K562 (cell line): ENCODE measurements at regions not wholly inside any gene's neighbourhood (a gene's known extent, or its start where the extent isn't known, plus 50 kb on each side); places are given as distances from the start of the nearest gene placed in this dataset.

Source experiments
- ATAC-seq: fragments of 200-7000 bp; cut with Tn5 transposase; 3 replicates; pipeline ENCODE4 v1.9.1; 2020; ENCODE audit warnings: moderate library complexity
- BruUV-seq: library from RNA; stranded (reverse); fragments of 400-500 nt; replicated peaks from 2 replicates; lab custom pipeline; 2021; lab: Mats Ljungman, UMichigan
- CTCF ChIA-PET: fragments of 300-600 bp; formaldehyde crosslinking; extraction: SDS; loops from one replicate; lab custom pipeline; 2021; ENCODE audit warnings: low intra/inter-chr PET ratio; lab: Yijun Ruan, JAX
- POLR2A ChIA-PET: fragments of 300-600, 350-650 bp; sonication (Branson Sonifier 250); formaldehyde crosslinking; extraction: SDS; loops from one replicate; lab custom pipeline; 2021; ENCODE audit warnings: antibody characterized with exemption, inconsistent platforms; lab: Yijun Ruan, JAX
- DNase-seq, 4 experiments: peaks; one replicate each; pipeline versions ENCODE4 v3.0.0 to v3.0.0-alpha.2; 2011 to 2018; ENCODE audit warnings: low spot score in 3 of 4, mixed read lengths in 3 of 4; ENCODE audit errors: extremely low read depth in 1 of 4
- FAIRE-seq: peaks from 2 replicates; lab custom pipeline; 2011; peaks lifted over from hg19 to GRCh38; lab: Jason Lieb, UNC
- H2AFZ ChIP-seq: 2 replicates; pipeline ENCODE4 v1.6.0; 2011; ENCODE audit warnings: low read depth, low read length, control low read depth, inconsistent platforms
- H3K27ac ChIP-seq: fragments of 200-600 bp; 3 replicates; pipeline ENCODE4 v1.8.0; 2011; ENCODE audit warnings: low read depth, mild to moderate bottlenecking, control low read depth, inconsistent platforms, low read length, moderate library complexity, mixed read lengths; ENCODE audit errors: extremely low read depth
- H3K27me3 ChIP-seq, 2 experiments: fragments of 300-600 bp in 1 of 2; 2 replicates in 1 of 2; 3 replicates in 1 of 2; pipeline versions ENCODE4 v1.6.0 to v1.8.0; 2011; ENCODE audit warnings: inconsistent platforms in 2 of 2, low read length in 2 of 2, mild to moderate bottlenecking in 1 of 2, mixed read lengths in 1 of 2, moderate library complexity in 1 of 2; ENCODE audit not compliant: control insufficient read depth in 2 of 2, insufficient read depth in 2 of 2
- H3K36me3 ChIP-seq: fragments of 300-600 bp; 3 replicates; pipeline ENCODE4 v1.8.0; 2011; ENCODE audit warnings: mild to moderate bottlenecking, low read length, inconsistent platforms; ENCODE audit not compliant: control insufficient read depth, insufficient read depth
- H3K4me1 ChIP-seq, 2 experiments: fragments of 200-600 bp in 1 of 2; replicated peaks in 1 of 2; 2 replicates in 1 of 2; 3 replicates in 1 of 2; pipeline versions ENCODE4 v1.5.1 to v1.8.0; 2011; ENCODE audit warnings: inconsistent platforms in 2 of 2, low read length in 2 of 2, mild to moderate bottlenecking in 1 of 2, mixed read lengths in 1 of 2, moderate library complexity in 1 of 2; ENCODE audit not compliant: control insufficient read depth in 2 of 2, insufficient read depth in 2 of 2
- H3K4me2 ChIP-seq: 2 replicates; pipeline ENCODE4 v1.6.1; 2011; ENCODE audit warnings: low read length, control low read depth, inconsistent platforms, mixed read lengths; ENCODE audit not compliant: insufficient read depth
- H3K4me3 ChIP-seq: fragments of 200-600 bp; sonication (generic), shearing (Covaris generic); 2 replicates; pipeline ENCODE4 v1.5.1; 2016; ENCODE audit warnings: control low read depth, inconsistent platforms
- H3K79me2 ChIP-seq: fragments of 200-600 bp; 3 replicates; pipeline ENCODE4 v1.8.0; 2011; ENCODE audit warnings: low read length, inconsistent platforms; ENCODE audit not compliant: control insufficient read depth, insufficient read depth
- H3K9ac ChIP-seq, 2 experiments: 2 replicates each; pipeline versions ENCODE4 v1.6.0 to v1.6.1; 2011; ENCODE audit warnings: low read depth in 2 of 2, low read length in 2 of 2, control low read depth in 1 of 2, inconsistent platforms in 1 of 2, mild to moderate bottlenecking in 1 of 2, mixed read lengths in 1 of 2; ENCODE audit not compliant: insufficient read depth in 1 of 2
- H3K9me1 ChIP-seq: one replicate; pipeline ENCODE4 v1.6.0; 2011; ENCODE audit warnings: inconsistent platforms, mild to moderate bottlenecking, low read length, moderate library complexity; ENCODE audit not compliant: control insufficient read depth, insufficient read depth
- H3K9me3 ChIP-seq: replicated peaks from 2 replicates; pipeline ENCODE4 v1.5.1; 2011; ENCODE audit warnings: low read depth, low read length, inconsistent platforms; ENCODE audit not compliant: control insufficient read depth, insufficient read depth
- H4K20me1 ChIP-seq: replicated peaks from 2 replicates; pipeline ENCODE4 v1.6.1; 2011; ENCODE audit warnings: low read length, inconsistent platforms, mixed read lengths; ENCODE audit not compliant: control insufficient read depth, insufficient read depth
- ARID4B ChIP-seq: sonication (generic); formaldehyde crosslinking; IDR thresholded peaks from 2 replicates; pipeline ENCODE4 v1.8.0; 2022; ENCODE audit warnings: mild to moderate bottlenecking, missing genetic modification reagents
- EHMT2 ChIP-seq: fragments of 450-650 bp; IDR thresholded peaks from 2 replicates; pipeline ENCODE4 v1.6.1; 2018; ENCODE audit warnings: antibody characterized with exemption
- ETS2 ChIP-seq: IDR thresholded peaks from 2 replicates; pipeline ENCODE4 v1.6.1; 2016; ENCODE audit warnings: borderline replicate concordance, missing genetic modification characterization, mild to moderate bottlenecking, moderate library complexity, missing compliant biosample characterization; ENCODE audit not compliant: poor library complexity, severe bottlenecking
- HINFP ChIP-seq: fragments of 450-650 bp; conservative IDR thresholded peaks from 2 replicates; pipeline ENCODE4 v1.6.1; 2016; ENCODE audit warnings: missing genetic modification characterization, low read depth, mild to moderate bottlenecking, control low read depth, missing compliant biosample characterization
- RBM14 ChIP-seq: fragments of 200-400 bp; formaldehyde crosslinking; IDR thresholded peaks from 2 replicates; pipeline ENCODE4 v1.6.1; 2018; ENCODE audit warnings: low read depth, mild to moderate bottlenecking, low read length, moderate library complexity, borderline replicate concordance; ENCODE audit not compliant: insufficient read depth
- SAP30 ChIP-seq: fragments of 200-600 bp; sonication (generic); IDR thresholded peaks from 2 replicates; pipeline ENCODE4 v1.6.1; 2012; ENCODE audit warnings: borderline replicate concordance, low read depth, mild to moderate bottlenecking, moderate library complexity, low read length, control low read depth, inconsistent platforms; ENCODE audit not compliant: insufficient read depth, poor library complexity, severe bottlenecking
- TBL1XR1 ChIP-seq, 2 experiments: IDR thresholded peaks; 2 replicates each; pipeline ENCODE4 v1.6.1; 2012; ENCODE audit warnings: improper control_type of control experiment in 2 of 2, low read length in 2 of 2, mild to moderate bottlenecking in 1 of 2
- TRIM28 ChIP-seq: fragments of 450-650 bp; IDR thresholded peaks from 2 replicates; pipeline ENCODE4 v1.6.1; 2017
- ZMIZ1 ChIP-seq, 2 experiments: fragments of 150-350 bp in 1 of 2; IDR thresholded peaks; 2 replicates each; pipeline ENCODE4 v1.6.1; 2012 to 2016; ENCODE audit warnings: low read depth in 2 of 2, low read length in 2 of 2, mild to moderate bottlenecking in 1 of 2, moderate library complexity in 1 of 2
- ZNF699 ChIP-seq: fragments of 250-450 bp; sonication (Bioruptor Pico); IDR thresholded peaks from 2 replicates; pipeline ENCODE4 v1.8.0; 2021; ENCODE audit warnings: mild to moderate bottlenecking, moderate library complexity; ENCODE audit not compliant: insufficient replicate concordance
- WGBS: fragments of 100-300 bp; shearing (Covaris generic); methylation state at CpG from one replicate; pipeline ENCODE4 v1.1.6; 2016; ENCODE audit warnings: low coverage, mixed read lengths; ENCODE audit not compliant: insufficient coverage; ENCODE audit errors: missing lambda C conversion rate; 5-methylcytosine and 5-hydroxymethylcytosine counted together
- in situ Hi-C: fragments of 300-500 bp; cut with MboI; formaldehyde crosslinking; loops from 4 replicates; pipeline ENCODE4 v1.15.0; 2018; ENCODE audit warnings: inconsistent platforms, mixed read lengths
- intact Hi-C: fragments of 100-400 bp; cut with micrococcal nuclease; formaldehyde crosslinking; loops from 2 replicates; pipeline ENCODE4 v1.14.2; 2022

- H3K27me3 ChIP-seq = peaks cover 13 to 66% of the 10 kb centered on the region in 2 experiments; a peak in 3 of 5 replicates
- peaks cover 6% of the 10 kb centered on the region; the same call in 1 of the 2 replicates for H4K20me1 ChIP-seq
- no peak overlapping the region for H2AFZ ChIP-seq
- ATAC-seq = no peak
- no peaks in the 10 kb centered on the region for H3K36me3 ChIP-seq
- H3K27ac ChIP-seq = no peak overlapping the region
- H3K4me3 ChIP-seq = no peak overlapping the region
- intact Hi-C loops = no loop called here
- in situ Hi-C loops = no loop called here
- POLR2A ChIA-PET = interaction anchor here (0.6 kb wide), 1 partner anchor 92 kb away, joined by 3 read pairs; no protein-coding TSS in a partner anchor
- H3K9me3 ChIP-seq = no peaks in the 10 kb centered on the region
- no peak for DNase-seq
- H3K79me2 ChIP-seq = no peaks in the 10 kb centered on the region
- BruUV-seq = no TSS peak
- H3K4me1 ChIP-seq = no peaks in the 10 kb centered on the region; a peak in 1 of 5 replicates
- H3K9ac ChIP-seq = no peak overlapping the region
- no peak for FAIRE-seq
- CTCF ChIA-PET = no interaction called here
- no peaks in the 10 kb centered on the region for H3K9me1 ChIP-seq
- whole genome bisulfite sequencing = 2% methylated on average over 5 of the region's 7 CpGs
- H3K4me2 ChIP-seq = no peak overlapping the region
- TF ChIP-seq HINFP (tag) (no peak), TBL1XR1 (IDR thresholded peaks at IDR 0.05; ENCODE audit: low read length in 2 of 2) (no peak), RBM14 (no peak), SAP30 (no peak), ZMIZ1 (IDR thresholded peaks at IDR 0.05; ENCODE audit: low read depth in 2 of 2, low read length in 2 of 2) (no peak), ETS2 (no peak), ZNF699 (no peak), EHMT2 (no peak), TRIM28 (no peak), ARID4B (no peak)
Measured at GRCh38 chr16:86217891-86218270, 292.4 kb upstream of the FOXF1 start.
